ENCODE measurements at regions not wholly inside any gene's neighbourhood (a gene's known extent, or its start where the extent isn't known, plus 50 kb on each side); places are given as distances from the start of the nearest gene placed in this dataset.

DNA sequence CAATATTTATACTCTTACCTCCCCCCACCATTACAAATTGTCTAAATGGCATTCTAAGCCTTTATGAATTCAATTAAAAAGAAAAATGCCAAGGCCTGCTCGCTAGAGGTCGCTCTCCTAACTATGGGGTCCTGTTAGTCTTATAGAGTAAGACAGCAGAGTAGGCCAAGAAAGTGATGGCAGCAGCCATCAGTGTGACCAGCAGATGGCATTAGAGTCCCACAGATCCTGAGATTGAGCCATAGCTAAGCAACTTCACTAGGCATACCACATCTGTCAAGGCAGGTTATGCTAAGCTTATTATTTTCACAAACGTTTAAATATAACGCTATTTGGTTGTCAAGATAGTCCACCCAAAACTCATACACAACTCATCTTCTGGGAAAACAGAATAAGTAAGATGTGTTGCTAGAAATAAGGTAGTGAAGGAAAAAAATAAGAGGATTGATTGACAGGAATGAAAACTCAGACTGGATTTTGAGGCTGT lies 57.6 kb upstream of the SCAF8 start:
- Histone ChIP-seq H3K9ac (ENCODE audit: low read length) (no peak overlapping the region), H3K4me2 (ENCODE audit: low read depth, low read length, poor library complexity, severe bottlenecking) (no peak overlapping the region), H4K20me1 (ENCODE audit: low read depth, low read length) (no peaks in the 10 kb centered on the region), H3K4me3 (ENCODE audit: insufficient read depth, low read length, poor library complexity, severe bottlenecking) (no peak overlapping the region), H3K27me3 (ENCODE audit: low read length) (no peaks in the 10 kb centered on the region), H3K36me3 (ENCODE audit: low read length) (no peaks in the 10 kb centered on the region), H2AFZ (ENCODE audit: low read depth, low read length, severe bottlenecking) (peak overlapping the region; percentile 15), H3K9me3 (ENCODE audit: insufficient read depth, low read length) (no peaks in the 10 kb centered on the region), H3K9me2 (replicated peaks; ENCODE audit: insufficient read depth, low read length) (no peaks in the 10 kb centered on the region), H3K79me2 (ENCODE audit: insufficient read depth, low read length) (no peaks in the 10 kb centered on the region), H3F3A (ENCODE audit: insufficient read depth) (peaks cover 6% of the 10 kb centered on the region; the same call in 1 of the 2 replicates), H3K27ac (ENCODE audit: low read depth, low read length) (no peak overlapping the region)
- TF ChIP-seq, protein P1, sequence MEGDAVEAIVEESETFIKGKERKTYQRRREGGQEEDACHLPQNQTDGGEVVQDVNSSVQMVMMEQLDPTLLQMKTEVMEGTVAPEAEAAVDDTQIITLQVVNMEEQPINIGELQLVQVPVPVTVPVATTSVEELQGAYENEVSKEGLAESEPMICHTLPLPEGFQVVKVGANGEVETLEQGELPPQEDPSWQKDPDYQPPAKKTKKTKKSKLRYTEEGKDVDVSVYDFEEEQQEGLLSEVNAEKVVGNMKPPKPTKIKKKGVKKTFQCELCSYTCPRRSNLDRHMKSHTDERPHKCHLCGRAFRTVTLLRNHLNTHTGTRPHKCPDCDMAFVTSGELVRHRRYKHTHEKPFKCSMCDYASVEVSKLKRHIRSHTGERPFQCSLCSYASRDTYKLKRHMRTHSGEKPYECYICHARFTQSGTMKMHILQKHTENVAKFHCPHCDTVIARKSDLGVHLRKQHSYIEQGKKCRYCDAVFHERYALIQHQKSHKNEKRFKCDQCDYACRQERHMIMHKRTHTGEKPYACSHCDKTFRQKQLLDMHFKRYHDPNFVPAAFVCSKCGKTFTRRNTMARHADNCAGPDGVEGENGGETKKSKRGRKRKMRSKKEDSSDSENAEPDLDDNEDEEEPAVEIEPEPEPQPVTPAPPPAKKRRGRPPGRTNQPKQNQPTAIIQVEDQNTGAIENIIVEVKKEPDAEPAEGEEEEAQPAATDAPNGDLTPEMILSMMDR (IDR thresholded peaks at IDR 0.05; ENCODE audit: insufficient read depth, low read length, poor library complexity, severe bottlenecking) = peak; percentile 100
- TF ChIP-seq EZH2phosphoT487 (conservative IDR thresholded peaks at IDR 0.05; ENCODE audit: low read length) = no peak

DNA sequence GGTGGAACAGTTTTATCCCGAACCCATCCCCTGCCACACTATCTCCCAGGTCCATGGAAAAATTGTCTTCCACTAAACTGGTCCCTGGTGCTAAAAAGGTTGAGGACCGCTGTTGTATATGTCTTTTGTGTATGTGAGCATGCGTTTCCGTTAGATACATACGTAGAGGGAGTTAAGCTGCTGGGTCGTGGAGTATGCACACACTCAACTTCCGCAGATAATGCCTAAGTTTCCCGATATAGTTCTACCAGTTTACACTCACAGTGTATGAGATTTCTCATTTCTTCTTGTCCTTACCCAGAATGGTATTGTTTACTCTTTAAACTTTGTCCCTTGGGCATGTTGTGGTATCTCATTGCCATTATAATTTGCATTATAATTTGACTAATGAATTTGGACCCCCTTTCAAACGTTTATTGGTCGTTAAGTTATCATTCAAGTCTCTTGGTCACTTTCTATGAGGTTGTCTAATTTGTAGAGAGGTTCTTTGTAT lies 50.5 kb upstream of the SCAF8 start:
- H3K27ac ChIP-seq (ENCODE audit: low read depth, low read length) = peak overlapping the region; percentile 99
- H3K9me2 ChIP-seq (replicated peaks; ENCODE audit: insufficient read depth, low read length) = no peaks in the 10 kb centered on the region
- no peaks in the 10 kb centered on the region for H3K27me3 ChIP-seq (ENCODE audit: low read length)
- no peaks in the 10 kb centered on the region for H3K36me3 ChIP-seq (ENCODE audit: low read length)
- H2AFZ ChIP-seq (ENCODE audit: low read depth, low read length, severe bottlenecking) = peak overlapping the region; percentile 93
- H3K9ac ChIP-seq (ENCODE audit: low read length) = peak overlapping the region; percentile 50
- peak overlapping the region; percentile 36 for H3K4me3 ChIP-seq (ENCODE audit: insufficient read depth, low read length, poor library complexity, severe bottlenecking)
- H3K79me2 ChIP-seq (ENCODE audit: insufficient read depth, low read length) = no peaks in the 10 kb centered on the region
- H3K9me3 ChIP-seq (ENCODE audit: insufficient read depth, low read length) = no peaks in the 10 kb centered on the region
- peak overlapping the region; percentile 89 for H3K4me2 ChIP-seq (ENCODE audit: low read depth, low read length, poor library complexity, severe bottlenecking)
- no peak for TF ChIP-seq EZH2phosphoT487 (conservative IDR thresholded peaks at IDR 0.05; ENCODE audit: low read length)
- TF ChIP-seq, protein P1 (IDR thresholded peaks at IDR 0.05; ENCODE audit: insufficient read depth, low read length, poor library complexity, severe bottlenecking) = no peak
- H4K20me1 ChIP-seq (ENCODE audit: low read depth, low read length) = no peaks in the 10 kb centered on the region
- H3F3A ChIP-seq (ENCODE audit: insufficient read depth) = peaks cover 57% of the 10 kb centered on the region
